ENCODE measurements at regions not wholly inside any gene's neighbourhood (a gene's known extent, or its start where the extent isn't known, plus 50 kb on each side); places are given as distances from the start of the nearest gene placed in this dataset.

- CTCF ChIA-PET, result no interaction called here
- BruUV-seq (replicated peaks), result no TSS peak
Observed at GRCh38 chr2:19465978-19466377, 107.6 kb upstream of the OSR1 start.

GRCh38 chr2:19462256-19462645, 103.8 kb upstream of the OSR1 start:
- TF ChIP-seq CTCF (conservative IDR thresholded peaks at IDR 0.05; ENCODE audit: low read depth, low read length), result no peak
- H3K36me3 ChIP-seq (ENCODE audit: low read depth, low read length), result no peaks in the 10 kb centered on the region
- H2AFZ ChIP-seq (ENCODE audit: low read length), result no peak overlapping the region
- H3K9me2 ChIP-seq (replicated peaks; ENCODE audit: low read length), result no peaks in the 10 kb centered on the region
- intact Hi-C loops (cut with micrococcal nuclease), result no loop called here
- POLR2A ChIA-PET (ENCODE audit: unreplicated experiment), result no interaction called here
- H3K27me3 ChIP-seq (ENCODE audit: low read length), result no peaks in the 10 kb centered on the region
- H3K9me3 ChIP-seq (ENCODE audit: low read length), result no peaks in the 10 kb centered on the region
- H3K79me2 ChIP-seq (ENCODE audit: low read length), result no peaks in the 10 kb centered on the region
- ATAC-seq (no peak), DNase-seq (no peak)
- no peak overlapping the region for H3K4me2 ChIP-seq (ENCODE audit: low read length)
- H3K4me1 ChIP-seq (ENCODE audit: insufficient read depth, low read length), result 0 out of 2 replicates have a peak, but pooled peaks cover 4% of the 10 kb centered on the region
- CTCF ChIA-PET, result no interaction called here
- no peak overlapping the region for H3K27ac ChIP-seq (ENCODE audit: low read length)
- BruUV-seq (replicated peaks), result no TSS peak
- H4K20me1 ChIP-seq (ENCODE audit: low read length), result no peaks in the 10 kb centered on the region
- H3K9ac ChIP-seq (ENCODE audit: low read length), result no peak overlapping the region
- H3K4me3 ChIP-seq (ENCODE audit: low read length), result no peak overlapping the region
- H3F3A ChIP-seq (ENCODE audit: low read length, unreplicated experiment), result no peaks in the 10 kb centered on the region

More at GRCh38 chr2:19465978-19466377, 107.6 kb upstream of the OSR1 start:
- TF ChIP-seq CTCF (conservative IDR thresholded peaks at IDR 0.05; ENCODE audit: low read depth, low read length) (no peak), EZH2phosphoT487 (IDR thresholded peaks at IDR 0.05; ENCODE audit: borderline replicate concordance, low read length) (no peak), EZH2 (IDR thresholded peaks at IDR 0.05; ENCODE audit: low read length, unreplicated experiment) (no peak)
- POLR2A ChIA-PET (ENCODE audit: unreplicated experiment), result no interaction called here
- Histone ChIP-seq H2AFZ (ENCODE audit: low read length) (no peak overlapping the region), H3K9me3 (ENCODE audit: low read length) (no peaks in the 10 kb centered on the region), H3K27ac (ENCODE audit: low read length) (no peak overlapping the region), H3K4me3 (ENCODE audit: low read length) (no peak overlapping the region), H3K4me1 (ENCODE audit: insufficient read depth, low read length) (no peaks in the 10 kb centered on the region), H3K4me2 (ENCODE audit: low read length) (no peak overlapping the region), H4K20me1 (ENCODE audit: low read length) (no peaks in the 10 kb centered on the region), H3F3A (ENCODE audit: low read length, unreplicated experiment) (no peaks in the 10 kb centered on the region), H3K79me2 (ENCODE audit: low read length) (no peaks in the 10 kb centered on the region), H3K27me3 (ENCODE audit: low read length) (no peaks in the 10 kb centered on the region), H3K9ac (ENCODE audit: low read length) (no peak overlapping the region), H3K9me2 (replicated peaks; ENCODE audit: low read length) (no peaks in the 10 kb centered on the region), H3K36me3 (ENCODE audit: low read depth, low read length) (no peaks in the 10 kb centered on the region)
- ATAC-seq (no peak), DNase-seq (no peak)
- intact Hi-C loops (cut with micrococcal nuclease), result no loop called here

GRCh38 chr2:19461504-19462255, 103.3 kb upstream of the OSR1 start:
- no peak for TF ChIP-seq EZH2 (IDR thresholded peaks at IDR 0.05; ENCODE audit: low read length, unreplicated experiment)
- no peak for TF ChIP-seq EZH2phosphoT487 (IDR thresholded peaks at IDR 0.05; ENCODE audit: borderline replicate concordance, low read length)
- TF ChIP-seq CTCF (conservative IDR thresholded peaks at IDR 0.05; ENCODE audit: low read depth, low read length), result no peak
- H4K20me1 ChIP-seq (ENCODE audit: low read length), result no peaks in the 10 kb centered on the region
- intact Hi-C loops (cut with micrococcal nuclease), result no loop called here
- H3K4me1 ChIP-seq (ENCODE audit: insufficient read depth, low read length), result 0 out of 2 replicates have a peak, but pooled peaks cover 4% of the 10 kb centered on the region
- H3F3A ChIP-seq (ENCODE audit: low read length, unreplicated experiment), result no peaks in the 10 kb centered on the region
- no TSS peak for BruUV-seq (replicated peaks)
- DNase-seq (no peak), ATAC-seq (no peak)
- H3K9me2 ChIP-seq (replicated peaks; ENCODE audit: low read length), result no peaks in the 10 kb centered on the region
- H3K9me3 ChIP-seq (ENCODE audit: low read length), result no peaks in the 10 kb centered on the region
- H3K27ac ChIP-seq (ENCODE audit: low read length), result no peak overlapping the region
- no peak overlapping the region for H3K4me2 ChIP-seq (ENCODE audit: low read length)
- H3K79me2 ChIP-seq (ENCODE audit: low read length), result no peaks in the 10 kb centered on the region
- H3K27me3 ChIP-seq (ENCODE audit: low read length), result no peaks in the 10 kb centered on the region
- no peak overlapping the region for H3K9ac ChIP-seq (ENCODE audit: low read length)
- no peak overlapping the region for H2AFZ ChIP-seq (ENCODE audit: low read length)
- ChIA-PET POLR2A (ENCODE audit: unreplicated experiment) (no interaction called here), CTCF (no interaction called here)
- no peaks in the 10 kb centered on the region for H3K36me3 ChIP-seq (ENCODE audit: low read depth, low read length)
- no peak overlapping the region for H3K4me3 ChIP-seq (ENCODE audit: low read length)

All from PC-3 (cell line).